ENCODE measurements at regions not wholly inside any gene's neighbourhood (a gene's known extent, or its start where the extent isn't known, plus 50 kb on each side); places are given as distances from the start of the nearest gene placed in this dataset.

DNA sequence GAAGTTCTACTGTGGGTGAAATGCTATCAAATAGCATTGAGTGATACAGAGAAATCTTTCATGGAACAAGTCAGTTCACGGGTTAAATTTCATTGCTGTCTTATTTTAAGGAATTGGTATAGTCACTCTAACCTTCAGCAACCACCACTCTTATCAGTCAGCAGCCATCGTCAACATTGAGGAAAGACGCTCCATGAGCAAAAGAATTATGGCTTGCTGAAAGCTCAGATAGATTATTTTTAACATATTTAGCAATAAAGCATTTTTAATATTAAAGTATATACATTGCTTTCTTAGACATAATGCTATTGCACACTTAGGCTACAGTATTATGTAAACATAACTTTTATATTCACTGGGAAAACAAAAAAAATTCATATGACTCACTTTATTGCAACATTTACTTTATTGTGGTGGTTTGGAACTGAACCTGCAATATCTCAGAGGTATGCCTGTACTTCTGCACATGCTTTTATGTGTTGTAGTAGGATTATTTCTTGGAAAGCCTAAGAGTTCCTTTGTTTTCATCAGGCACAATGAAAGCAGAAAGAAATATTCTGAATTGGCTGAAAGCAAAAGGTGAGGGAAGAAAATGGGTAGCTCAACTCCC, 586.7 kb downstream of the GBA3 start:
- TF ChIP-seq, protein P1, sequence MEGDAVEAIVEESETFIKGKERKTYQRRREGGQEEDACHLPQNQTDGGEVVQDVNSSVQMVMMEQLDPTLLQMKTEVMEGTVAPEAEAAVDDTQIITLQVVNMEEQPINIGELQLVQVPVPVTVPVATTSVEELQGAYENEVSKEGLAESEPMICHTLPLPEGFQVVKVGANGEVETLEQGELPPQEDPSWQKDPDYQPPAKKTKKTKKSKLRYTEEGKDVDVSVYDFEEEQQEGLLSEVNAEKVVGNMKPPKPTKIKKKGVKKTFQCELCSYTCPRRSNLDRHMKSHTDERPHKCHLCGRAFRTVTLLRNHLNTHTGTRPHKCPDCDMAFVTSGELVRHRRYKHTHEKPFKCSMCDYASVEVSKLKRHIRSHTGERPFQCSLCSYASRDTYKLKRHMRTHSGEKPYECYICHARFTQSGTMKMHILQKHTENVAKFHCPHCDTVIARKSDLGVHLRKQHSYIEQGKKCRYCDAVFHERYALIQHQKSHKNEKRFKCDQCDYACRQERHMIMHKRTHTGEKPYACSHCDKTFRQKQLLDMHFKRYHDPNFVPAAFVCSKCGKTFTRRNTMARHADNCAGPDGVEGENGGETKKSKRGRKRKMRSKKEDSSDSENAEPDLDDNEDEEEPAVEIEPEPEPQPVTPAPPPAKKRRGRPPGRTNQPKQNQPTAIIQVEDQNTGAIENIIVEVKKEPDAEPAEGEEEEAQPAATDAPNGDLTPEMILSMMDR (conservative IDR thresholded peaks at IDR 0.05; ENCODE audit: low read depth, low read length), result no peak
- TF ChIP-seq EZH2 (IDR thresholded peaks at IDR 0.05; ENCODE audit: low read length, unreplicated experiment) (no peak), EZH2phosphoT487 (IDR thresholded peaks at IDR 0.05; ENCODE audit: borderline replicate concordance, low read length) (no peak)

All from PC-3 (cell line).